H1 (cell line): ENCODE measurements at regions not wholly inside any gene's neighbourhood (a gene's known extent, or its start where the extent isn't known, plus 50 kb on each side); places are given as distances from the start of the nearest gene placed in this dataset.

Source experiments
- CTCF ChIA-PET: fragments of 300-600 bp; sonication (Branson Sonifier 250); formaldehyde crosslinking; loops from one replicate; lab custom pipeline; 2021; ENCODE audit not compliant: partially characterized antibody; lab: Charles Lee
- POLR2A ChIA-PET: fragments of 300-600 bp; sonication (Branson Sonifier 250); formaldehyde crosslinking; loops from one replicate; lab custom pipeline; 2021; ENCODE audit warnings: inconsistent platforms; ENCODE audit not compliant: partially characterized antibody; lab: Charles Lee
- DNase-seq, 2 experiments: peaks; one replicate each; pipeline versions ENCODE4 v3.0.0 to v3.0.0-alpha.2; 2010 to 2022; ENCODE audit warnings: low spot score in 2 of 2, low read depth in 1 of 2, mixed read lengths in 1 of 2
- FAIRE-seq: peaks from 2 replicates; lab custom pipeline; 2011; peaks lifted over from hg19 to GRCh38; lab: Jason Lieb, UNC
- H2AFZ ChIP-seq: 2 replicates; pipeline ENCODE4 v1.8.1; 2012; ENCODE audit warnings: low read length, inconsistent platforms
- H2AK5ac ChIP-seq: 2 replicates; pipeline ENCODE4 v1.6.1; 2013; ENCODE audit warnings: low read depth, low read length
- H2BK120ac ChIP-seq: replicated peaks from 2 replicates; pipeline ENCODE3; 2013; ENCODE audit warnings: low read depth, low read length, inconsistent platforms
- H2BK12ac ChIP-seq: 2 replicates; pipeline ENCODE4 v1.6.1; 2013; ENCODE audit warnings: low read depth, low read length
- H2BK15ac ChIP-seq: 2 replicates; pipeline ENCODE4 v1.6.1; 2013; ENCODE audit warnings: low read length
- H2BK20ac ChIP-seq: 2 replicates; pipeline ENCODE4 v1.6.1; 2013; ENCODE audit warnings: low read length
- H2BK5ac ChIP-seq: 2 replicates; pipeline ENCODE4 v1.6.1; 2013; ENCODE audit warnings: low read depth, low read length
- H3K14ac ChIP-seq: 2 replicates; pipeline ENCODE4 v1.6.1; 2013; ENCODE audit warnings: inconsistent platforms; ENCODE audit not compliant: insufficient read length
- H3K18ac ChIP-seq: 2 replicates; pipeline ENCODE4 v1.6.1; 2013; ENCODE audit warnings: low read length; ENCODE audit errors: extremely low read depth
- H3K23ac ChIP-seq: 2 replicates; pipeline ENCODE4 v1.6.1; 2013; ENCODE audit warnings: inconsistent platforms; ENCODE audit not compliant: insufficient read length
- H3K23me2 ChIP-seq: 2 replicates; pipeline ENCODE4 v1.6.1; 2013; ENCODE audit warnings: low read depth, low read length
- H3K27ac ChIP-seq: 2 replicates; pipeline ENCODE4 v1.6.1; 2011; ENCODE audit warnings: low read depth, low read length, inconsistent platforms
- H3K27me3 ChIP-seq, 4 experiments: replicated peaks in 1 of 4; 1 replicate in 1 of 4; 2 replicates in 3 of 4; pipeline versions ENCODE4 v1.6.1 to v1.8.1; 2011 to 2013; ENCODE audit warnings: low read length in 3 of 4, mild to moderate bottlenecking in 3 of 4, inconsistent platforms in 2 of 4, mixed read lengths in 2 of 4, moderate library complexity in 1 of 4; ENCODE audit not compliant: control insufficient read depth in 3 of 4, insufficient read depth in 3 of 4; ENCODE audit errors: extremely low read depth in 1 of 4
- H3K36me3 ChIP-seq, 4 experiments: 2 replicates each; pipeline versions ENCODE4 v1.6.1 to v1.8.1; 2011 to 2013; ENCODE audit warnings: mild to moderate bottlenecking in 4 of 4, low read length in 3 of 4, moderate library complexity in 2 of 4, control low read depth in 1 of 4, inconsistent platforms in 1 of 4; ENCODE audit not compliant: insufficient read depth in 4 of 4, control insufficient read depth in 2 of 4
- H3K4ac ChIP-seq: replicated peaks from 2 replicates; pipeline ENCODE3; 2013; ENCODE audit warnings: low read length, low read depth, mixed read lengths, inconsistent platforms; ENCODE audit not compliant: insufficient read length
- H3K4me1 ChIP-seq, 4 experiments: replicated peaks in 1 of 4; 1 replicate in 1 of 4; 2 replicates in 3 of 4; pipeline versions ENCODE4 v1.6.1 to v1.8.1; 2011 to 2013; ENCODE audit warnings: low read length in 3 of 4, inconsistent platforms in 2 of 4, mixed read lengths in 1 of 4; ENCODE audit not compliant: insufficient read depth in 4 of 4, control insufficient read depth in 3 of 4
- H3K4me2 ChIP-seq, 2 experiments: 2 replicates each; pipeline versions ENCODE4 v1.6.1 to v1.8.1; 2011 to 2013; ENCODE audit warnings: low read depth in 2 of 2, low read length in 2 of 2, control low read depth in 1 of 2, inconsistent platforms in 1 of 2, mild to moderate bottlenecking in 1 of 2; ENCODE audit not compliant: insufficient read depth in 1 of 2
- H3K4me3 ChIP-seq, 4 experiments: fragments of 200-600, 300-600 bp in 1 of 4; sonication (generic), shearing (Covaris generic), sonication (Bioruptor Twin) in 1 of 4; 2 replicates each; pipeline versions ENCODE4 v1.5.1 to v1.8.1; 2011 to 2016; ENCODE audit warnings: low read length in 4 of 4, low read depth in 3 of 4, control low read depth in 2 of 4, inconsistent platforms in 2 of 4, mild to moderate bottlenecking in 2 of 4, mixed read lengths in 1 of 4, moderate library complexity in 1 of 4; ENCODE audit not compliant: insufficient read depth in 2 of 4; ENCODE audit errors: extremely low read depth in 1 of 4
- H3K56ac ChIP-seq: replicated peaks from 2 replicates; pipeline ENCODE3; 2013; ENCODE audit warnings: low read depth, mild to moderate bottlenecking, mixed read lengths, low read length, inconsistent platforms; ENCODE audit not compliant: insufficient read length
- H3K79me1 ChIP-seq: 2 replicates; pipeline ENCODE4 v1.6.1; 2013; ENCODE audit warnings: low read depth, low read length, control low read depth
- H3K79me2 ChIP-seq, 2 experiments: 2 replicates each; pipeline versions ENCODE4 v1.6.1 to v1.8.1; 2012 to 2013; ENCODE audit warnings: low read length in 2 of 2, mild to moderate bottlenecking in 2 of 2, inconsistent platforms in 1 of 2; ENCODE audit not compliant: insufficient read depth in 2 of 2, control insufficient read depth in 1 of 2
- H3K9ac ChIP-seq, 4 experiments: replicated peaks in 1 of 4; 1 replicate in 1 of 4; 2 replicates in 3 of 4; pipeline versions ENCODE4 v1.6.1 to v1.8.1; 2011 to 2013; ENCODE audit warnings: low read depth in 3 of 4, low read length in 3 of 4, control low read depth in 2 of 4, mild to moderate bottlenecking in 2 of 4, moderate library complexity in 2 of 4, inconsistent platforms in 1 of 4; ENCODE audit errors: extremely low read depth in 1 of 4
- H3K9me3 ChIP-seq, 2 experiments: 2 replicates each; pipeline versions ENCODE4 v1.6.1 to v1.8.1; 2012 to 2013; ENCODE audit warnings: mild to moderate bottlenecking in 2 of 2, moderate library complexity in 2 of 2, control low read depth in 1 of 2, inconsistent platforms in 1 of 2, low read depth in 1 of 2, low read length in 1 of 2, mixed read lengths in 1 of 2; ENCODE audit not compliant: insufficient read depth in 2 of 2
- H4K20me1 ChIP-seq, 2 experiments: replicated peaks in 1 of 2; 2 replicates each; pipeline versions ENCODE3 to v1.8.1; 2011 to 2013; ENCODE audit warnings: inconsistent platforms in 2 of 2, low read length in 2 of 2, mild to moderate bottlenecking in 1 of 2; ENCODE audit not compliant: insufficient read depth in 2 of 2, control insufficient read depth in 1 of 2
- H4K5ac ChIP-seq: 2 replicates; pipeline ENCODE4 v1.6.1; 2013; ENCODE audit warnings: low read length, low read depth, mixed read lengths, inconsistent platforms; ENCODE audit not compliant: insufficient read length
- H4K8ac ChIP-seq: 2 replicates; pipeline ENCODE4 v1.8.0; 2013; ENCODE audit warnings: mild to moderate bottlenecking, moderate library complexity, low read length, inconsistent platforms; ENCODE audit not compliant: insufficient read depth; ENCODE audit errors: extremely low read depth
- H4K91ac ChIP-seq: replicated peaks from 2 replicates; pipeline ENCODE3; 2013; ENCODE audit warnings: low read length, mixed read lengths, inconsistent platforms; ENCODE audit not compliant: insufficient read length
- NRF1 ChIP-seq: IDR thresholded peaks from 2 replicates; pipeline ENCODE4 v1.6.1; 2011; ENCODE audit warnings: mild to moderate bottlenecking, low read depth, low read length, improper control_type of control experiment
- SP1 ChIP-seq: IDR thresholded peaks from 2 replicates; pipeline ENCODE4 v1.6.1; 2011; ENCODE audit warnings: low read depth, low read length
- WGBS, 2 experiments: shearing (Covaris generic) in 1 of 2; methylation state at CpG; one replicate each; pipeline versions ENCODE4 v1.1.6 to v1.1.7; 2013 to 2015; ENCODE audit warnings: low lambda C conversion rate in 2 of 2, mixed read lengths in 2 of 2, inconsistent platforms in 1 of 2, low coverage in 1 of 2, missing lambda C conversion rate in 1 of 2; ENCODE audit not compliant: insufficient replicate concordance in 2 of 2, insufficient coverage in 1 of 2, insufficient read length in 1 of 2; ENCODE audit errors: extremely low coverage in 1 of 2, missing lambda C conversion rate in 1 of 2; 5-methylcytosine and 5-hydroxymethylcytosine counted together

DNA sequence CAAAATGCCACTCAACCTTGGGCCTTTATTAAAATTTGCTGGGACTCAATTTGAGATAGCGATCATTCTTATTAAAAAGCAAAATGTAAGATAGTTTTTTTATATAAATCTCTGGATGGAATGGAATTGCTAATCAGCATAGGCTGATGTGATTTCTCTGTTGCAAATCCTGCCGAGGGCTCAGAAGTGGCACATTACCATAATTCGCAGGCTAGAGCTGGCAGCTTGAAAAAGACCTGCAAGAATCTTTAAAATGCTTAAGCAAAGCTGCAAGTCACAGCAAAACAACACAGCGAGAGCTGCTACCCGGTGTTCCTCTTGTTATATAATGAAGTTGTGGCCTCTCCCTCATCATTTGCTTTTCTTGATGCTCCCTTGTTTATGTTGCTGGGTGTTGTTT is 448.1 kb downstream of the GATA3 start:
- Histone ChIP-seq H3K23me2 (no peaks in the 10 kb centered on the region), H3K9me3 (no peaks in the 10 kb centered on the region), H3K79me1 (no peaks in the 10 kb centered on the region), H4K5ac (no peak overlapping the region), H4K20me1 (no peaks in the 10 kb centered on the region), H3K4me1 (peaks cover 2 to 14% (median 11%) of the 10 kb centered on the region in 4 experiments), H3K4me2 (peak overlapping the region in 1 of 2 experiments; percentile 41; a peak in 2 of 4 replicates), H3K23ac (no peak overlapping the region), H2BK15ac (no peak overlapping the region), H2BK120ac (no peak overlapping the region), H3K79me2 (no peaks in the 10 kb centered on the region), H3K4ac (no peak overlapping the region), H3K18ac (no peak overlapping the region), H3K27ac (no peak overlapping the region), H2AFZ (no peak overlapping the region), H3K4me3 (no peak overlapping the region), H3K36me3 (no peaks in the 10 kb centered on the region), H4K91ac (no peak overlapping the region), H3K27me3 (no peaks in the 10 kb centered on the region), H2AK5ac (0 out of 2 replicates have a peak overlapping the region, but pooled peaks have one; percentile 65), H2BK12ac (no peak overlapping the region), H4K8ac (no peak overlapping the region), H2BK20ac (no peak overlapping the region), H3K9ac (no peak overlapping the region), H3K56ac (no peak overlapping the region), H2BK5ac (no peak overlapping the region), H3K14ac (no peak overlapping the region)
- WGBS, 2 experiments, result 37% methylated on average over 5 of the region's 5 CpGs; no CpG with 5 or more reads in 1 of the 2 experiments
- FAIRE-seq, result peak; percentile 66
- POLR2A ChIA-PET, result no interaction called here
- CTCF ChIA-PET, result interaction anchor here (0.9 to 2.9 kb wide), 3 partner anchors 11 to 56 kb away, joined by 3 to 27 read pairs (median 5); no protein-coding TSS in a partner anchor
- no peak for DNase-seq
- no peak for TF ChIP-seq SP1
- no peak for TF ChIP-seq NRF1
